Central memory CD4-positive, alpha-beta T cell (primary cell): ENCODE measurements at regions not wholly inside any gene's neighbourhood (a gene's known extent, or its start where the extent isn't known, plus 50 kb on each side); places are given as distances from the start of the nearest gene placed in this dataset.

ENCODE experiments used
- DNase-seq: peaks from one replicate; pipeline ENCODE4 v3.0.0; 2022

GRCh38 chr15:55017635-55018034 is 179.1 kb downstream of the RSL24D1 start:
- no peak for DNase-seq

DNA sequence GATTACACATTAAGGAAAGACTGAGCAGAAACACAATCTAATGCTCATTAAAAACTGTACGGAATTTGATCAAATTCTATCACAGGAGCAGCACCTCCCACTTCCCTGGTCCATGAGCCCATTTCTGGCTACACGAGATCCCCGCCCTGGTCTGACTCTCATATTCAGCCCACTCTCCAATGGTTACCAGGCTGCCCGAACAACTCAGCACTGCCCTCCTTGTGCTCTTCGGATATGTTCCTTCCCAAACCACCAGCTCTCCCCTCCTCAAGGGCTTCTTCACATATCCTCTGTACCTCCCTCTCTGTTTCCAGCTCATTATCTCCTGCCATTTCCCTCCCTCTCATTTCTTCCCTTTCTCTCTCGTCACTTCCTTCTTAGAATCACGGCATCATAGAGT is 180.5 kb downstream of the RSL24D1 start:
- no peak for DNase-seq

DNA sequence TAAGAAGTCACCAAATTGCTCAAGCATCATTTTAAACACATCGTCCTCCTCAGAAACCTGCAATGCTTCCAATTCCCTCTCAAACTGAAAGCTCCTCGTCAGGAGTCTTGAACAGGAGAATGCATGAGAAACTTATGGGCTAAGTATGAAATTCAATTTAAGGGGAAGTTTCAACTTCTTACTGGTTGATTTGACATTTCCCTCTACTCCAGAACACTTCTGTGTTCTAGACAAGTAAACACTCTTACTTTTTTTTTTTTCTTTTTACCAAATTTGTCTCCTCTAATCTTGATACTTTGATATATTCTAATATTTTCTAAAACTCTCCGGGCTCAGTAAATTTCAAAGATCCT is 181.7 kb downstream of the RSL24D1 start:
- DNase-seq, result no peak

GRCh38 chr15:55014391-55015092 is 182.2 kb downstream of the RSL24D1 start:
- no peak for DNase-seq

GRCh38 chr15:55008421-55008820 is 188.3 kb downstream of the RSL24D1 start:
- DNase-seq, result no peak

DNA sequence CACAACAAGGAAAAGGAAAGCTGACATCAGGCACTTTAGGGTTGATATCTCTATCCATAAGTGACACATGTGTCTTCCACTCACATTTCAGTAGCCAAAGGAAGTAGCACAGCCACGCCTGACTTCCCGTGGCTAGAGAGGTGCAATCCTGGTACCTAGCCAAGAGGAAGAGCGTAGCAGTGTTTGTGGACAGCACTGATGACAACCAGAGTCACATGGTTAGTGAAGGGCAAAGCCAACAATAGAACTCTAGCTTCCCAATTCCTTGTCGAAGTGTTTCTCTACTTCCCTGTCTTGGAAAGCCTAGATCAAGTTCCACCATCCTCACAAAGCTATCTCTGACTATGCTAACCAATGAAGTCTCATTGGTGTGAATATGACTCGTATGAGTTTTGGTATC is 189.2 kb downstream of the RSL24D1 start:
- DNase-seq, result no peak

- no peak for DNase-seq
These were observed 191.1 kb downstream of the RSL24D1 start for GRCh38 chr15:55005679-55006078.

DNA sequence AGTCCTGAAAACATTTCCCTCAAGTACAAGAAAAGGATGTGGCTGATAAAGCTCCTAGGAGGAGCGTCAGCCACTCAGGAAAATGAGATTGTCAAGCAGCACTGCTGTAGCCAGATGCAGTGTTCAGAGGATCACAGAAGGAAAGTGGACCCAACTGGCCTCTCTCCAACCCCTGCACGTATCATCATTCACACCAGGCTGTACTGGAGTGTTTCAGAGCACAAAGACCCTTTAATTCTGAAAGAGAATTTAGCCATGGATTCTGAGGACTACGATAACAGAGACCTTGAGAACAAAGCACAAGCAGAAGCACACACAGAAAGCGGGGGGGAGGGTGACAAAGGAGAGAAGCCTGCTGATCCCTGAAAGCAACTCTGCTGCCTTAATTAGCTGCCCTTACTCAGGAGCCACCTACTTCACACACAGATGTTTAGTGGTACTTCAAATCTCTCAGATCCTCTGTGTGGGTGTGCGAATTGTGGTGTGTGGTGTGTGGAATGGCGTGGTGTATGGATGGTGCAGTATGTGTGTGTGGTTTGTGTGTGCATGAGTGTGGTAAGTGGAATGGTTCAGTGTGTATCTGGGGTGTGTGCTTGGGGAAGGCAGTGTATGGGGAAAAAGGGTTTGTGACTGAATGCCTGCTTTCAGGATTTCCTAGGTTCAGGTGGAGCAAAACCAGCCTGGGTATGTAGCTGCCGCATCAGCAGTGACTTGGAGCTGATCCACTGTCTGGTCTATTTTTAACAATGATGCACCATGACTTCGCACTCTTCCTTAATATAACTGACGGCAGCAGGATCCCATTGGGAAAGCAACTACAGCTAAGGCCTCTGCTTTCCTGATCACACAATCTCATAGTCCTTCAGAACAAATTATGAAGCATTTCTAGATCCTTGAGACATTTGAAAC is 192.5 kb downstream of the RSL24D1 start:
- no peak for DNase-seq

DNA sequence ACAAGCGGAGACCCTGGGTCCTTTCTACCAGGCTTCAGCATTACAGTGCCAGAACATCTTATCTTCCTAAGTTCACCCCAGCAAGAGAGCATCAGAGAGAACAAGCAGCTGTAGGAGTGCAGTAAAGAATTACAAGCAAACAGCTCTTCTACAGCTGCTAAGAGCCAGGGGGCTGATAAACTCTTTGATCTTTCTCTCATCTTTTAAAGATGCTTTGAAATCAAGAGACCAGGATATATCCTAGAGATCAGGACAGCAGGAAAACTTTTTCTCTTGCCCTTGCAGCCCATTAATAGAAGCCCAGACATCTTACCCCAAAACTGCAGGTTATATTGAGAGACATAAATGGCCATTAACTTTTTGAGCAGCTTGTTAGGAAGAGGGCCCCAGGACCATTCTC is 198.1 kb downstream of the RSL24D1 start:
- DNase-seq, result no peak

DNA sequence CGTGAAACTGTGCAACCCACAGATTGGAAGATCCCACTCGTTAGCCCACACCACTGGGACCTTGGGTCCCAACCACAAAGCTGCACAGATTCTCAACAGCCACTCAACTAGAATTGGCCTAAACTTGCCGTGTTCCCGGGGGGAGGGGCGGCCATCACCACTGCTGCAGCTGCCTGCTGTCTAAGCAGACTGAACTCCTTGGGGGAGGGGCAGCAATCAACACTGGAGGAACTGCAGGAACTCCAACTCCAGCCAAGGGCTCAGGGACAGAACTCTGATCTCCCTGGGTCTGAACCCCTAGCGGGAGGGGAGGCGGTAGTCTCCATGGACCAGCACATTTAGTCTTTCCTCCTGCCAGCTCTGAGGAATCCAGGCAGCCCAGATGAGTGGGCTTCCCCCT is 205.9 kb downstream of the RSL24D1 start:
- DNase-seq, result no peak

DNA sequence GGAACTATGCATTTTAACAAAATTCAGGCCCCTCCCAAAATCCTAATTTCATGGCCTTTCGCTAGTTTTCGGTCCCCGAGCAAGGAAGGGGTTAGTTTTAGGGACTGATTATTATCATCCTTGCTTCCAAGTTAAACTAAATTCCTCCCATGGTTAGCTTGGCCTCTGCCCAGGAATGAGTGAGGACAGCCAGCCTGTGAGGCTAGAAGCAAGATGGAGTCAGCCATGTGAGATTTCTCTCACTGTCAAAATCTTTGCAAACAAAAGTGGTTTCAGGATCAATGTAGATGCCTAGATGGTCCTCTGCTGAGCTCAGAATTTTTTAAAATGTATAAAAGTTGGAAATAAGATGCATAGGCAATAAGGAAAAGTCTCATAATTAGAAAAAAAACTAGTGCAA is 208.9 kb downstream of the RSL24D1 start:
- DNase-seq, result no peak

- no peak for DNase-seq
These were observed 216.8 kb downstream of the RSL24D1 start for GRCh38 chr15:54979964-54980363.

DNA sequence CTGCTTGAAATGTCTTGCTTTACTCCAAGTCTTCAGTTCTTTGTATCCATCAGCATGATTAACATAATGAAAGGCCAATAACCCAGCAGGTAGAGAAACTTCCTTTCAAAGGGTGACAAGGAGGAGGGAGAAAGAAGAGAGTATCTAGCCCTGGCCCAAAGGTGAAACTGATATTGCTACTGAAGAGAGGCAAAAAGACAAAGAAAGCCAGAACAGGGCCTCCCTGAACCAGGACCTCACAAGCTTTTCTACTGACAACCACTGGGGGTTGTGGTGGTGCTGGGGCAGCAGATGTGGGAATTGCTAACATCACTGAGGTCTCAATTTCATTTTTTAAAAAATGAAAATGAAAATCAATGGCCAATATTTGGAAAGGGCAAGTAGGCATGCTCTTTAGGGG is 234.1 kb downstream of the RSL24D1 start:
- no peak for DNase-seq

- no peak for DNase-seq
These were observed 236.5 kb downstream of the RSL24D1 start for GRCh38 chr15:54960266-54960665.

DNA sequence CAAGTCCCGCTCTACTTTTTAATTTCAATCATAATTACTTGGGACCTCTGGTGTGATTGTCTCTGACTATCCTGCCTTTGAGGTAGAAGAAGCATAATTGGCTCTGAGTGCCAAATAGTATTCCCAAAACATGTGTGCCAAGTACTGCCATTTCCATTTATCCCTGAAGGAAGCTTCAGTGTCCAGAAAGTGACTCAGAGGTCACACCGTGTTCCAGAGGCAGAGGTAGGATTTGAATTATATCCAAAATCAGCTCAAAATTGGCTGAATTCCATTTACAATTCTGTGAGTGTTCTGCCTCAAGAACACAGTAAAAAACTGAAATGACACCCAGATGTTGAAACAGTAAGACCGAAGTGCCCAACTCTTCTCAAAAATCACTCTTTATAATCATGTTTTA is 255.3 kb downstream of the RSL24D1 start:
- DNase-seq, result no peak

- no peak for DNase-seq
These were observed 279.4 kb downstream of the RSL24D1 start for GRCh38 chr15:54917312-54917711.

- no peak for DNase-seq
These were observed 281.4 kb downstream of the RSL24D1 start for GRCh38 chr15:54915380-54915779.

DNA sequence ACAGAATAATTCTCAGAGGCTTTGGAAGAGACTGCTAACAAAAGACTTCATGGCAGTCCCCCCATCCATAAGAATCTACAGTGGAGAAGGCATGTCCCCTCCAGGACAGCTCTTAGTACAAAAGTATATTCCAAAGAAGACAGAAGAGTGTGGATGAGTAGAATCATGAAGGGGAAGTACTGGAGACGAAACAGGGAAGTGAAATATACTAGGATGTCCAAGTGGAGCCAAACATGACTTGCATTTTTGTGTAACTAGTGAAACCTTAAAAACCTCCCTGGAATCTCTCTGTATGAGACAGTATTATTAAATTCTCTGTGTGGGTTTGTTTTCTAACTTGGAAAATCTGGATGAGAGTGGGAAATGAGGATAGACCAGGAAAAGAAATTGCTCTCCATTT is 312.4 kb downstream of the RSL24D1 start:
- no peak for DNase-seq

DNA sequence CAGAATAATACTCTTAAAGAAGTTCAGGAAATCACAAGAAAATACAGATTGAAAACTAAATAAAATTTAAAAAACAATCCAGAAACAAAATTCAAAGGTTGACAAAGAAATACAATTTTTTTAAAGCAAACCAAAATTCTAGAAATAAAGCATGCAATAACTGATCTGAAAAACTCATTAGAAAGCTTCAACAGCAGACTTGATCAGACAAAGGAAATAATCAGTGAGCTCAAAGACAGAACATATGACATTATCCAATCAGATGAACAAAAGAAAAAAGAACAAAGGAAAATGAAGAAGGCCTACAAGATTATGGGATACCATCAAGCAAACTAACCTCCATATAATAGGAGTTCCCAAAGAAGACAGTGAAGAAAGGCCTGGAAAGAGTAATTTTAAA is 336.8 kb downstream of the RSL24D1 start:
- no peak for DNase-seq

DNA sequence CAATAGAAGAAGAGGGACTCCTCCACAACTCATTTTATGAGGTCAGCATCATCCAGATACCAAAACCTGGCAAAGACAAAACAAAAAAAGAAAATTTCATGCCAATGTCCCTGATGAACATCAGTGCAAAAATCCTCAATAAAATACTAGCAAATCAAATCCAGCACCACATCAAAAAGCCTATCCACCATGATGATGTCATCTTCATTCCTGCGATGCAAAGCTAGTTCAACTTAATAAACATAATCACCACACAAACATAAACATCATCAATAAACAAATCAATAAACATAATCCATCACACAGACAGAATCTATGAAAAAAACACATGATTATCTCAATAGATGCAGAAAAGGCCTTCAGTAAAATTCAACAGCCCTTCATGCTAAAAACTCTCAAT is 342.1 kb downstream of the RSL24D1 start:
- no peak for DNase-seq

DNA sequence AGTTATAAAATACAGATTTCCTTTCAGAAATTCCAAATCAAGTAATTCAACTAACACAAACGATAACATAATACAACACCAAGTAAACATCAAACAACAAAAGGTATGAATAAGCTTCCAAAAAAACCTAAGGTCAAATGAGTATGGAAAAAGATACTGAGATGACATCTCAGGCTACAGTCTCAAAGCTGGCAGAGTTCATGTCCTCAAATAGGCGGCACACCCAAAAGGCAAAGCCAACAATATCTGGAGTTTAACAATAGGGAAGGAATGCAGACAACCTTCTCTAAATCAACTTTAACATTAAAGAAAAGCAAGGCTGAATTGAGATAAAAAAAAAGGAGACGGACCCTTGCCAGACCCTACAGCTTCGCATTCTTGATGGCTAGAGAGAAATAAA is 346.6 kb downstream of the RSL24D1 start:
- DNase-seq, result no peak

DNA sequence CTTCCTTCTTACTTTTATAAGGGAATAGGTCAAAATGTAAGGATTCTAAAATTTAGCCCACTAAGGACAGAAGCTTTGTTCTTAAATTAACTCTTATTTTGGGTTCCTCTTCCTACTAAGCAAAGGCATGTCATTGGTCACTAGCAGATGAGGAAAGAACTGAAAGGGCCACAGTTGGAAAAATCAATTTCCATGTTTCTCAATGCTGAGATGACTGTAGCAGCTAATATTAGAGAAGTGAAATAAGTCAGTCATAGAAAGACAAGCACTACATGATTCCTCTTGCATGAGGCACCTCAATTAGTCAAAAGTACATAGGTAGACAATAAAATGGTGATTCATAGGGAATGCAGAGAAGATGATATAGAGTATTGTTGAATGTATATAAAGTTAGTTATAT is 353.7 kb downstream of the RSL24D1 start:
- no peak for DNase-seq

DNA sequence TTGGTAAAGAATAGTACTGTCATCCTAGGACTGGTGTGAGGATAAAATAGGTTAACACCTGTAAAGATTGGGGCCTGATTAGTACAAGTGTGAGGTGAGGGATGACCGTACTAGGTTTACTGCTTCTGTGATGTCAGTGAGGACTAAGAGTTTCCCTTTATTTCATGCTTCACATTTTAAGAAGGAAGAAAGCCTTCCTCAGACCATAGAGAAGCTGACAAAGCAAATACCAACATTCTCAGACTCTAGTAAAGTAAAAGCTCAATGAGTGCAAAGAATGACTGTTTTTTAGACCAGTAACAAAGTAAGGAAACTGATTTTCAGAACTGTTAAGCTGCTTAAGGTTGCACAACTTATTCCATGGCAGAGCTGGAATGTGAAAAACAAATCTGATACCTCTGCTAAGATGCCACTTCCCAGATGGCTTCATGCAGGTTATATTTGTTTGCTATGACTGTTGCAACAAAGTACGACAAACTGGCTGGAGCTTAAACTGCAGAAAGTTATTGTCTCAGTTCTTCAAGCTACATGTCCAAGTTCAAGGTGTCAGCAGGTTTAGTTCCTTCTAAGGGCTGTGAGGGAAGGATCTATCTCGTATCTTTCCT is 354.9 kb downstream of the RSL24D1 start:
- no peak for DNase-seq
